SK-N-SH (cell line): ENCODE measurements at regions not wholly inside any gene's neighbourhood (a gene's known extent, or its start where the extent isn't known, plus 50 kb on each side); places are given as distances from the start of the nearest gene placed in this dataset.
A peak's percentile ranks its signal among the peaks of the same experiment; 100 is the strongest.

Experiments used
- CTCF ChIA-PET: fragments of 300-600, 350-600 bp; formaldehyde crosslinking; extraction: SDS; loops from one replicate; lab custom pipeline; 2021; lab: Yijun Ruan, JAX
- POLR2A ChIA-PET: fragments of 350-600 bp; sonication (Branson Sonifier 250); formaldehyde crosslinking; extraction: SDS; loops from one replicate; lab custom pipeline; 2020; ENCODE audit warnings: antibody characterized with exemption, inconsistent platforms; lab: Yijun Ruan, JAX
- DNase-seq: peaks from one replicate; pipeline ENCODE4 v3.0.0; 2012
- H2AFZ ChIP-seq: fragments of 200-600 bp; sonication (generic); 2 replicates; pipeline ENCODE4 v1.8.1; 2016; ENCODE audit warnings: antibody characterized with exemption, mild to moderate bottlenecking, low read depth
- H3F3A ChIP-seq: fragments of 200-600 bp; sonication (generic); replicated peaks from 2 replicates; pipeline ENCODE3; 2016; ENCODE audit warnings: antibody characterized with exemption, mild to moderate bottlenecking; ENCODE audit not compliant: insufficient read depth
- H3K27ac ChIP-seq, 2 experiments: fragments of 200-500 bp in 1 of 2; fragments of 200-600 bp in 1 of 2; sonication (Bioruptor generic) in 1 of 2; sonication (generic), shearing (Covaris generic) in 1 of 2; 2 replicates each; pipeline versions ENCODE4 v1.5.1 to v1.6.1; 2014 to 2016; ENCODE audit warnings: low read depth in 2 of 2, inconsistent platforms in 1 of 2, low read length in 1 of 2, mild to moderate bottlenecking in 1 of 2, mixed read lengths in 1 of 2
- H3K27me3 ChIP-seq: fragments of 200-600 bp; sonication (generic), shearing (Covaris generic); 2 replicates; pipeline ENCODE4 v1.6.1; 2016; ENCODE audit warnings: mixed run types; ENCODE audit not compliant: insufficient read depth
- H3K36me3 ChIP-seq, 2 experiments: fragments of 200-500 bp in 1 of 2; fragments of 200-600 bp in 1 of 2; sonication (Bioruptor generic) in 1 of 2; sonication (generic) in 1 of 2; replicated peaks in 1 of 2; 2 replicates each; pipeline versions ENCODE3 to v1.5.1; 2014 to 2016; ENCODE audit warnings: low read length in 1 of 2, mild to moderate bottlenecking in 1 of 2; ENCODE audit not compliant: insufficient read depth in 2 of 2, control insufficient read depth in 1 of 2
- H3K4me1 ChIP-seq, 2 experiments: fragments of 200-500 bp in 1 of 2; fragments of 200-600 bp in 1 of 2; sonication (Bioruptor generic) in 1 of 2; sonication (generic), shearing (Covaris generic) in 1 of 2; 2 replicates each; pipeline versions ENCODE4 v1.5.1 to v1.6.1; 2014 to 2016; ENCODE audit warnings: low read depth in 1 of 2, low read length in 1 of 2, mixed run types in 1 of 2; ENCODE audit not compliant: insufficient read depth in 2 of 2, control insufficient read depth in 1 of 2
- H3K4me2 ChIP-seq: fragments of 200-600 bp; sonication (generic), shearing (Covaris generic); 2 replicates; pipeline ENCODE4 v1.6.1; 2017; ENCODE audit warnings: mixed run types
- H3K4me3 ChIP-seq, 2 experiments: fragments of 200-500 bp in 1 of 2; fragments of 200-600 bp in 1 of 2; sonication (Bioruptor generic) in 1 of 2; sonication (generic), shearing (Covaris generic) in 1 of 2; 2 replicates each; pipeline versions ENCODE4 v1.5.1 to v1.8.1; 2014 to 2016; ENCODE audit warnings: low read depth in 2 of 2, inconsistent platforms in 1 of 2, low read length in 1 of 2, mild to moderate bottlenecking in 1 of 2, mixed read lengths in 1 of 2, moderate library complexity in 1 of 2
- H3K79me2 ChIP-seq: fragments of 200-600 bp; sonication (generic); 2 replicates; pipeline ENCODE4 v1.8.1; 2017; ENCODE audit warnings: mild to moderate bottlenecking; ENCODE audit not compliant: insufficient read depth
- H3K9ac ChIP-seq: fragments of 200-600 bp; sonication (generic); 2 replicates; pipeline ENCODE4 v1.6.1; 2017; ENCODE audit warnings: mixed run types
- H3K9me2 ChIP-seq: fragments of 200-600 bp; sonication (generic); 2 replicates; pipeline ENCODE4 v1.6.1; 2017; ENCODE audit warnings: mixed run types
- H3K9me3 ChIP-seq: fragments of 200-600 bp; sonication (generic); 2 replicates; pipeline ENCODE4 v1.6.1; 2017; ENCODE audit warnings: mixed run types, mild to moderate bottlenecking, moderate library complexity
- H4K20me1 ChIP-seq: fragments of 200-600 bp; sonication (generic); 2 replicates; pipeline ENCODE4 v1.6.1; 2017; ENCODE audit warnings: mild to moderate bottlenecking, mixed run types; ENCODE audit not compliant: insufficient read depth
- CHD2 ChIP-seq: fragments of 150-350 bp; IDR thresholded peaks from 2 replicates; pipeline ENCODE4 v1.6.1; 2018; ENCODE audit warnings: low read length; ENCODE audit not compliant: partially characterized antibody
- GATA2 ChIP-seq: sonication (generic); formaldehyde crosslinking; IDR thresholded peaks from 2 replicates; pipeline ENCODE4 v1.5.0; 2020; ENCODE audit warnings: mild to moderate bottlenecking, missing genetic modification reagents
- MEF2A ChIP-seq: IDR thresholded peaks from 2 replicates; pipeline ENCODE4 v1.4.0; 2012; ENCODE audit warnings: low read depth, borderline replicate concordance
- MXI1 ChIP-seq: IDR thresholded peaks from 2 replicates; pipeline ENCODE4 v1.6.1; 2012; ENCODE audit warnings: mild to moderate bottlenecking, low read depth, low read length, improper control_type of control experiment
- TF ChIP-seq, protein P1 (sequence below): IDR thresholded peaks from 2 replicates; pipeline ENCODE4 v1.6.1; 2012; ENCODE audit warnings: mild to moderate bottlenecking, low read depth, low read length, moderate library complexity
- TF ChIP-seq, protein P2 (sequence below): fragments of 150-350 bp; IDR thresholded peaks from 2 replicates; pipeline ENCODE4 v1.6.1; 2016; ENCODE audit warnings: mild to moderate bottlenecking, low read depth, low read length
- TF ChIP-seq, protein P3 (sequence below): IDR thresholded peaks from 2 replicates; pipeline ENCODE4 v1.4.0; 2012; ENCODE audit warnings: low read depth, borderline replicate concordance

- TF ChIP-seq, protein P1, sequence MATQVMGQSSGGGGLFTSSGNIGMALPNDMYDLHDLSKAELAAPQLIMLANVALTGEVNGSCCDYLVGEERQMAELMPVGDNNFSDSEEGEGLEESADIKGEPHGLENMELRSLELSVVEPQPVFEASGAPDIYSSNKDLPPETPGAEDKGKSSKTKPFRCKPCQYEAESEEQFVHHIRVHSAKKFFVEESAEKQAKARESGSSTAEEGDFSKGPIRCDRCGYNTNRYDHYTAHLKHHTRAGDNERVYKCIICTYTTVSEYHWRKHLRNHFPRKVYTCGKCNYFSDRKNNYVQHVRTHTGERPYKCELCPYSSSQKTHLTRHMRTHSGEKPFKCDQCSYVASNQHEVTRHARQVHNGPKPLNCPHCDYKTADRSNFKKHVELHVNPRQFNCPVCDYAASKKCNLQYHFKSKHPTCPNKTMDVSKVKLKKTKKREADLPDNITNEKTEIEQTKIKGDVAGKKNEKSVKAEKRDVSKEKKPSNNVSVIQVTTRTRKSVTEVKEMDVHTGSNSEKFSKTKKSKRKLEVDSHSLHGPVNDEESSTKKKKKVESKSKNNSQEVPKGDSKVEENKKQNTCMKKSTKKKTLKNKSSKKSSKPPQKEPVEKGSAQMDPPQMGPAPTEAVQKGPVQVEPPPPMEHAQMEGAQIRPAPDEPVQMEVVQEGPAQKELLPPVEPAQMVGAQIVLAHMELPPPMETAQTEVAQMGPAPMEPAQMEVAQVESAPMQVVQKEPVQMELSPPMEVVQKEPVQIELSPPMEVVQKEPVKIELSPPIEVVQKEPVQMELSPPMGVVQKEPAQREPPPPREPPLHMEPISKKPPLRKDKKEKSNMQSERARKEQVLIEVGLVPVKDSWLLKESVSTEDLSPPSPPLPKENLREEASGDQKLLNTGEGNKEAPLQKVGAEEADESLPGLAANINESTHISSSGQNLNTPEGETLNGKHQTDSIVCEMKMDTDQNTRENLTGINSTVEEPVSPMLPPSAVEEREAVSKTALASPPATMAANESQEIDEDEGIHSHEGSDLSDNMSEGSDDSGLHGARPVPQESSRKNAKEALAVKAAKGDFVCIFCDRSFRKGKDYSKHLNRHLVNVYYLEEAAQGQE: no peak
- TF ChIP-seq CHD2: no peak
These were observed 228.4 kb downstream of the PTGER3 start (continued) for GRCh38 chr1:70819231-70819630.

DNA sequence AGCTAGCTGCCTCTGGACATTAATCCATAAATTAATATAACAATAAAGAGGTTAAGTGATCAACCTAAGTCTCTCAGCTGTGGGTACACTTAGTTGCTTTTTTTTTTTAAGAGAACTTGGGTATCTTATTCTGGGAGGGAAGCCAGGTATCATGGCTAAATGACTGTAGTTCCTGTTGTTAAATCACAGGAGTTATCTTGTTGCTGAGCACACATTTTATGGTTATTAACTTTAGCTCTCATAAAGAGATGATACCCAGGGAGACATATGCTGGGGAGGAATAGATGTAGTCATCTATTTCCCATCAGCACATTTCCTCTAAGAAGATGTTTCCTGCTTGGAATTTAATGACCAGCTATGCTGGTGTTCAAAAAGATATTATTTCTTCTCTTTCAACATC is 227.8 kb downstream of the PTGER3 start:
- CTCF ChIA-PET: no interaction called here
- no peak overlapping the region for H3K4me3 ChIP-seq

DNA sequence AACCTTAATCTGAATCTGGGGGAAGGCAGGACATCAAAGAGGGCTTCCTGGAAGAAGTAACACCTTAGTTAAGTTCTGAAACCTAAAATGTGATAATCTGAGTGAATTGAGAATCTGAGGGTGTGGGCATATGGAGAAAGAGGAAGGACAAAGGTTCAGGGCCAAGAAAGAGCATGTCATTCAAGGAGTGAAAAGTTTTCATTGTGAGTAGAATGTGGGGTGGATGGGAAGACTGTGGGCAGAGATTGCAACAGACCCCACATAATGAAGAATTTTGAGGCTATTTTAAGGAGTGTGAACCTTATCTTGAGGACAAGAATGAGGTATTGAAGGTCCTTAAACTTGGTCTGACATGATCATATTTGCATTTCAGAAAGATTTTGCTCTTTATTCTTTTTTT is 227.2 kb downstream of the PTGER3 start:
- Histone ChIP-seq H3K4me2 (no peak overlapping the region), H3K9me2 (no peaks in the 10 kb centered on the region), H3K9me3 (no peaks in the 10 kb centered on the region), H3F3A (peaks cover 22% of the 10 kb centered on the region), H3K4me3 (no peak overlapping the region), H4K20me1 (no peaks in the 10 kb centered on the region), H3K4me1 (peaks cover 0 to 29% of the 10 kb centered on the region in 2 experiments; a peak in 2 of 4 replicates), H2AFZ (no peak overlapping the region), H3K79me2 (no peaks in the 10 kb centered on the region), H3K27me3 (no peaks in the 10 kb centered on the region), H3K36me3 (no peaks in the 10 kb centered on the region), H3K9ac (no peak overlapping the region), H3K27ac (no peak overlapping the region)
- ChIA-PET POLR2A (no interaction called here), CTCF (no interaction called here)
- no peak for DNase-seq
- TF ChIP-seq, protein P2, sequence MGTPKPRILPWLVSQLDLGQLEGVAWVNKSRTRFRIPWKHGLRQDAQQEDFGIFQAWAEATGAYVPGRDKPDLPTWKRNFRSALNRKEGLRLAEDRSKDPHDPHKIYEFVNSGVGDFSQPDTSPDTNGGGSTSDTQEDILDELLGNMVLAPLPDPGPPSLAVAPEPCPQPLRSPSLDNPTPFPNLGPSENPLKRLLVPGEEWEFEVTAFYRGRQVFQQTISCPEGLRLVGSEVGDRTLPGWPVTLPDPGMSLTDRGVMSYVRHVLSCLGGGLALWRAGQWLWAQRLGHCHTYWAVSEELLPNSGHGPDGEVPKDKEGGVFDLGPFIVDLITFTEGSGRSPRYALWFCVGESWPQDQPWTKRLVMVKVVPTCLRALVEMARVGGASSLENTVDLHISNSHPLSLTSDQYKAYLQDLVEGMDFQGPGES: no peak
- TF ChIP-seq MXI1 (no peak), MEF2A (no peak)
- TF ChIP-seq, protein P3, sequence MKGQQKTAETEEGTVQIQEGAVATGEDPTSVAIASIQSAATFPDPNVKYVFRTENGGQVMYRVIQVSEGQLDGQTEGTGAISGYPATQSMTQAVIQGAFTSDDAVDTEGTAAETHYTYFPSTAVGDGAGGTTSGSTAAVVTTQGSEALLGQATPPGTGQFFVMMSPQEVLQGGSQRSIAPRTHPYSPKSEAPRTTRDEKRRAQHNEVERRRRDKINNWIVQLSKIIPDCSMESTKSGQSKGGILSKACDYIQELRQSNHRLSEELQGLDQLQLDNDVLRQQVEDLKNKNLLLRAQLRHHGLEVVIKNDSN: no peak
- TF ChIP-seq, all 33 proteins: peak for 0

More for the DNA sequence above, 227.8 kb downstream of the PTGER3 start:
- Histone ChIP-seq H2AFZ (no peak overlapping the region), H3K4me1 (peaks cover 0 to 29% of the 10 kb centered on the region in 2 experiments; a peak in 2 of 4 replicates), H3K79me2 (no peaks in the 10 kb centered on the region), H3K9me2 (no peaks in the 10 kb centered on the region), H3K27me3 (no peaks in the 10 kb centered on the region), H4K20me1 (no peaks in the 10 kb centered on the region), H3K9me3 (no peaks in the 10 kb centered on the region), H3K27ac (peak overlapping the region in 1 of 2 experiments; percentile 75; a peak in 1 of 4 replicates), H3K9ac (no peak overlapping the region), H3K4me2 (no peak overlapping the region), H3F3A (peaks cover 22% of the 10 kb centered on the region), H3K36me3 (no peaks in the 10 kb centered on the region)
- POLR2A ChIA-PET: no interaction called here
- no peak for TF ChIP-seq GATA2 (CRISPR knock-in tag)
- no peak for DNase-seq
